Caco-2 (cell line): ENCODE measurements at regions not wholly inside any gene's neighbourhood (a gene's known extent, or its start where the extent isn't known, plus 50 kb on each side); places are given as distances from the start of the nearest gene placed in this dataset.

Experiments
- BruUV-seq: library from RNA; stranded (reverse); fragments of 400-500 nt; replicated peaks from 2 replicates; lab custom pipeline; 2021; lab: Mats Ljungman, UMichigan
- CTCF ChIA-PET: fragments of 300-600 bp; sonication (Branson Sonifier 250); formaldehyde crosslinking; loops from one replicate; lab custom pipeline; 2022; ENCODE audit warnings: antibody characterized with exemption; lab: Charles Lee
- POLR2A ChIA-PET: fragments of 300-600 bp; sonication (Branson Sonifier 250); formaldehyde crosslinking; loops from one replicate; lab custom pipeline; 2022; ENCODE audit warnings: antibody characterized with exemption; lab: Charles Lee
- DNase-seq, 2 experiments: peaks; one replicate each; pipeline versions ENCODE4 v3.0.0 to v3.0.0-alpha.2; 2020 to 2022
- H3K27me3 ChIP-seq: replicated peaks from 2 replicates; pipeline ENCODE4 v1.6.0; 2011; ENCODE audit warnings: low read length; ENCODE audit not compliant: control insufficient read depth, insufficient read depth
- H3K36me3 ChIP-seq: 2 replicates; pipeline ENCODE4 v1.5.1; 2011; ENCODE audit warnings: low read length; ENCODE audit not compliant: control insufficient read depth, insufficient read depth
- H3K4me1 ChIP-seq: fragments of 250-450 bp; sonication (Bioruptor Pico); 2 replicates; pipeline ENCODE4 v1.5.1; 2020; ENCODE audit warnings: mild to moderate bottlenecking
- H3K4me3 ChIP-seq: 2 replicates; pipeline ENCODE4 v1.5.1; 2011; ENCODE audit warnings: low read depth, mild to moderate bottlenecking, control low read depth, low read length
- H3K9me3 ChIP-seq: fragments of 250-450 bp; sonication (Bioruptor Pico); 2 replicates; pipeline ENCODE4 v1.5.1; 2020; ENCODE audit warnings: mild to moderate bottlenecking, moderate library complexity
- H3K27ac Mint-ChIP-seq: one replicate; pipeline ENCODE4 v1.8.0; 2022; ENCODE audit warnings: mixed read lengths; ENCODE audit not compliant: unreplicated experiment
- H3K27me3 Mint-ChIP-seq: one replicate; pipeline ENCODE4 v1.8.0; 2022; ENCODE audit warnings: mixed read lengths; ENCODE audit not compliant: insufficient read depth, unreplicated experiment
- H3K36me3 Mint-ChIP-seq: one replicate; pipeline ENCODE4 v1.8.0; 2022; ENCODE audit warnings: mild to moderate bottlenecking, mixed read lengths; ENCODE audit not compliant: insufficient read depth, unreplicated experiment
- H3K4me1 Mint-ChIP-seq: one replicate; pipeline ENCODE4 v1.8.0; 2022; ENCODE audit warnings: low read depth, mixed read lengths; ENCODE audit not compliant: unreplicated experiment
- H3K4me3 Mint-ChIP-seq: one replicate; pipeline ENCODE4 v1.8.0; 2022; ENCODE audit warnings: mild to moderate bottlenecking, moderate library complexity, mixed read lengths; ENCODE audit not compliant: unreplicated experiment
- H3K9me3 Mint-ChIP-seq: one replicate; pipeline ENCODE4 v1.8.0; 2022; ENCODE audit warnings: mixed read lengths; ENCODE audit not compliant: unreplicated experiment
- intact Hi-C: fragments of 100-400 bp; cut with micrococcal nuclease; formaldehyde crosslinking; loops from one replicate; pipeline ENCODE4 v1.10.0; 2022; ENCODE audit not compliant: unreplicated experiment
- TF ChIP-seq, protein P1 (sequence below), 2 experiments: fragments of 200-600 bp in 1 of 2; IDR thresholded peaks; 1 replicate in 1 of 2; 2 replicates in 1 of 2; pipeline versions ENCODE4 v1.5.1 to v1.8.0; 2011 to 2022; ENCODE audit warnings: antibody characterized with exemption in 1 of 2, control low read depth in 1 of 2, inconsistent platforms in 1 of 2, low read depth in 1 of 2, low read length in 1 of 2, mild to moderate bottlenecking in 1 of 2, moderate library complexity in 1 of 2; ENCODE audit not compliant: insufficient read depth in 1 of 2, severe bottlenecking in 1 of 2, unreplicated experiment in 1 of 2

DNA sequence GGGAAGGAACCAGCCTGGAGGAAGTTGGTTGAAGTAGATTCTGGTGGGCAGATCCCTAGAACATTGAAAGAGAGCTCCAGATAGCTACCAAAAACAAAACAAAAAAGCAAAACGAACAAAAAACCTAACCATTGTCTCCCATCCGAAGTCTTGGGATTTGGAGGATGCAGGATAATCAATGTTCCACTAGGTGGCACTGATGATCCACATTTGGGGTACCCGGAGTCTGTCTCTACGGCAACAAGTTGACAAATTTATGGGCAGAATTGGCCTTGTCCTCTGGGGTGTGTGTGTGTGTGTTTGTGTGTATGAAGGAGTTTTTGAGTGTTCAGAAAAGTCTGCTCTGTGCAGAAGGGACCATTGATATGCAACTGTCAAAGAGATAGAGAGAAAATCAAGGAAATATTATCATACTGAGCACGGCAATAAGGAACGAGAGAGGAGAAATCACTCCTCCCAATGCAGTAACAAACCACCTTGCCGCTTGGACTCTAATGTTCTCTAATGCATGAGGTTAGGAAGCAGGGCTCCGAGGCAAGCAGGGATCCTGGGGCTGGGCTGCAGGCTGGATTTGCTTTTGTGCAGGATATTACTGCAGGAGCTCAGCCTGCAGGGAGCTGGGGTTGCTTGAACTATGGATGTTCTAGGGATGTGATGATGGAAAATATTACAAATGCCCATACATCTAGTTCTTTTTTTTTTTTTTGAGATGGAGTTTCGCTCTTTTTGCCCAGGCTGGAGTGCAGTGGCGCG is 59.8 kb upstream of the KLHL25 start:
- H3K36me3 ChIP-seq, result no peaks in the 10 kb centered on the region
- no TSS peak for BruUV-seq
- Mint-ChIP-seq H3K9me3 (no peaks in the 10 kb centered on the region), H3K4me1 (no peaks in the 10 kb centered on the region), H3K27me3 (peaks cover 18% of the 10 kb centered on the region), H3K4me3 (no peak overlapping the region), H3K36me3 (no peaks in the 10 kb centered on the region), H3K27ac (no peak overlapping the region)
- H3K4me1 ChIP-seq, result no peaks in the 10 kb centered on the region
- CTCF ChIA-PET, result interaction anchor here (0.7 kb wide), 1 partner anchor 198 kb away, joined by 4 read pairs; no protein-coding TSS in a partner anchor
- no peaks in the 10 kb centered on the region for H3K27me3 ChIP-seq
- H3K9me3 ChIP-seq, result no peaks in the 10 kb centered on the region
- H3K4me3 ChIP-seq, result no peak overlapping the region
- peak in 1 of 2 experiments; percentile 66 for DNase-seq
- POLR2A ChIA-PET, result no interaction called here
- TF ChIP-seq, protein P1, sequence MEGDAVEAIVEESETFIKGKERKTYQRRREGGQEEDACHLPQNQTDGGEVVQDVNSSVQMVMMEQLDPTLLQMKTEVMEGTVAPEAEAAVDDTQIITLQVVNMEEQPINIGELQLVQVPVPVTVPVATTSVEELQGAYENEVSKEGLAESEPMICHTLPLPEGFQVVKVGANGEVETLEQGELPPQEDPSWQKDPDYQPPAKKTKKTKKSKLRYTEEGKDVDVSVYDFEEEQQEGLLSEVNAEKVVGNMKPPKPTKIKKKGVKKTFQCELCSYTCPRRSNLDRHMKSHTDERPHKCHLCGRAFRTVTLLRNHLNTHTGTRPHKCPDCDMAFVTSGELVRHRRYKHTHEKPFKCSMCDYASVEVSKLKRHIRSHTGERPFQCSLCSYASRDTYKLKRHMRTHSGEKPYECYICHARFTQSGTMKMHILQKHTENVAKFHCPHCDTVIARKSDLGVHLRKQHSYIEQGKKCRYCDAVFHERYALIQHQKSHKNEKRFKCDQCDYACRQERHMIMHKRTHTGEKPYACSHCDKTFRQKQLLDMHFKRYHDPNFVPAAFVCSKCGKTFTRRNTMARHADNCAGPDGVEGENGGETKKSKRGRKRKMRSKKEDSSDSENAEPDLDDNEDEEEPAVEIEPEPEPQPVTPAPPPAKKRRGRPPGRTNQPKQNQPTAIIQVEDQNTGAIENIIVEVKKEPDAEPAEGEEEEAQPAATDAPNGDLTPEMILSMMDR (IDR thresholded peaks at IDR 0.05; ENCODE audit: insufficient read depth in 1 of 2, low read depth in 1 of 2, low read length in 1 of 2, severe bottlenecking in 1 of 2, unreplicated experiment in 1 of 2), result peak; percentile 69 to 73
- intact Hi-C loops, result loop anchor here (5.0 kb wide), 1 partner anchor 323 kb away; no protein-coding TSS in a partner anchor

DNA sequence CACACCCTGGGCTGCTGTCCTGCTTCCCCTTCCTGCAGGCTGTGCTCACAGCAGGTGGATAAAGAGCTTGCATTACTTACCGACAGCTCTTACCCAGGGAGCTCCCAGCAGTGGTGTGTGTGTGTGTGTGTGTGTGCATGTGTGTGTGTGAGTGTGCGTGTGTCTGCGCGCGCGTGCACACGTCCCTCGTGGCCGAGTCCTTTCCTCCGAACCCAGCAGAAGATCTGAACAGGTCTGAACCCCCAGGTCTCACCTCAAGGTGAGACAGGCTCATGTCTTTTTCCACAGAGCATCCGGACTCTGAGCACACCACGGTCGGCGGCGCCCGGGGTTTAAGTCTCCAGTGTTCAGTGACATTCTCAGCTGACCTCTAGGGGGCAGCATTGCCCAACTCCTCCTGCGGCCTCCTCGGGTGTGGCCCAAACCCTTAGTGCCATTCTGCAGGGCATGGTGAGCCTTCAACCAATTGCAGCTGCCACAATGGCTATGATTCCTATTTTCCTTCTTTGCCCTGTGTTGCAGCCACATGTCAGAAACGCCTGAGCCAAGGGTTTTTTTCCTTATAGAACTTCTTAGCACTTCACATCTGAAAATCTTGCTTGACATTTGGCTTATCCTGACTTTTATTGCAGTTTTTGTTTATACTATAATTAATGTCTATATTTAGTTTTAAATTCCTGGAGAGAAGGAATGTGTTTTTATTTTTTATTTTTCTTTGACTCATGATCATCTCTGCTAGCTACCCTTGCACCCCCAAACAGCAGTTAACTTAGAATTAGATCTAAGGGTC is 64.1 kb upstream of the KLHL25 start:
- H3K36me3 ChIP-seq, result no peaks in the 10 kb centered on the region
- H3K9me3 ChIP-seq, result no peaks in the 10 kb centered on the region
- Mint-ChIP-seq H3K27ac (no peak overlapping the region), H3K36me3 (no peaks in the 10 kb centered on the region), H3K9me3 (no peaks in the 10 kb centered on the region), H3K4me3 (no peak overlapping the region), H3K4me1 (no peaks in the 10 kb centered on the region), H3K27me3 (peaks cover 24% of the 10 kb centered on the region)
- intact Hi-C loops, result no loop called here
- no peaks in the 10 kb centered on the region for H3K4me1 ChIP-seq
- POLR2A ChIA-PET, result no interaction called here
- no peak overlapping the region for H3K4me3 ChIP-seq
- BruUV-seq, result no TSS peak
- CTCF ChIA-PET, result no interaction called here
- peak; percentile 44 to 71 for DNase-seq
- TF ChIP-seq, protein P1 (IDR thresholded peaks at IDR 0.05; ENCODE audit: insufficient read depth in 1 of 2, low read depth in 1 of 2, low read length in 1 of 2, severe bottlenecking in 1 of 2, unreplicated experiment in 1 of 2), result peak; percentile 48 to 75
- no peaks in the 10 kb centered on the region; the same call in 1 of the 2 replicates for H3K27me3 ChIP-seq

DNA sequence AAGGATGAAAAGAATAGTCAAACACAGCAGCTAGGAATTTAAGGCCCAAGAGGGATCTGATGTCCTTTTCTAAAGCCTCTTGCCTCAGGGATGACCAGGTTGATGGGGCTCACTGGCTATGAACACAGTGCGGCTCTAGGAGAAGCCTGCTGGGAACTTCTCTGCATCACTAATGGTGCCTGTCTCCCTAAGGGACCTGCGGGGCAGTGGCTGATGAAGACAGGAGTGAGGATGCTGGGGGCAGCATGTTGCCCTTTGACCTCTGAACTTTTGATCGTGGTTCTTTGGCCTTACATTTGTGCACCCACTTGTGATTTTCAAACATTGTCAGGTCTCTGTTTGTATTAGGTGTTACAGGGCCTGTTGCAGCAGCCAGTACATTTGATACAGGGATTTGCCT is 64.9 kb upstream of the KLHL25 start:
- Mint-ChIP-seq H3K4me3 (no peak overlapping the region), H3K27ac (no peak overlapping the region), H3K4me1 (no peaks in the 10 kb centered on the region), H3K27me3 (peaks cover 20% of the 10 kb centered on the region), H3K9me3 (no peaks in the 10 kb centered on the region), H3K36me3 (no peaks in the 10 kb centered on the region)
- no TSS peak for BruUV-seq
- Histone ChIP-seq H3K4me1 (no peaks in the 10 kb centered on the region), H3K9me3 (no peaks in the 10 kb centered on the region), H3K36me3 (no peaks in the 10 kb centered on the region), H3K27me3 (no peaks in the 10 kb centered on the region; the same call in 1 of the 2 replicates), H3K4me3 (no peak overlapping the region)
- intact Hi-C loops, result loop anchor here (10.0 kb wide), 1 partner anchor 375 kb away; no protein-coding TSS in a partner anchor
- ChIA-PET CTCF (no interaction called here), POLR2A (no interaction called here)
- no peak for DNase-seq
- TF ChIP-seq, protein P1 (IDR thresholded peaks at IDR 0.05; ENCODE audit: insufficient read depth in 1 of 2, low read depth in 1 of 2, low read length in 1 of 2, severe bottlenecking in 1 of 2, unreplicated experiment in 1 of 2), result no peak
